ENCODE measurements at regions not wholly inside any gene's neighbourhood (a gene's known extent, or its start where the extent isn't known, plus 50 kb on each side); places are given as distances from the start of the nearest gene placed in this dataset.

DNA sequence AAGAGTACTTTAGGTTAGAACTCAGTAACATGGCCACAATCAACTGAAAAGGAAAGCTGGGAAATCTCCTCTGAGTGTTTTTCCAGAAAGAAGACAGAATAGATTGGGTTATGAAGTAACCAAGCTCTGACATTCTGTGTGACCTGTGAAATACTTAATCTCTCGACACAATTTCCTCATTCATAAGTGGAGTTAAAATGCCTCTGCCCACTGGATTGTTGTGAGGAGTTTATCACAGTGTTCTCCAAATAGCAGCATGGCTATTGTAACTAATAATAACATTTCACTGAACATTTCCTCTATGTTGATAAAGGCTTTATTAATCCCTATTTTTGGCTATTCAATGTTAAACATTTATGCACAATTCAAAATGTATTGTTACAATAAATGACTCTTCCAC, 311.0 kb downstream of the GABRB2 start:
- intact Hi-C loops (cut with DNase I) = no loop called here
- ATAC-seq (no peak), DNase-seq (ENCODE audit: low spot score) (no peak)

DNA sequence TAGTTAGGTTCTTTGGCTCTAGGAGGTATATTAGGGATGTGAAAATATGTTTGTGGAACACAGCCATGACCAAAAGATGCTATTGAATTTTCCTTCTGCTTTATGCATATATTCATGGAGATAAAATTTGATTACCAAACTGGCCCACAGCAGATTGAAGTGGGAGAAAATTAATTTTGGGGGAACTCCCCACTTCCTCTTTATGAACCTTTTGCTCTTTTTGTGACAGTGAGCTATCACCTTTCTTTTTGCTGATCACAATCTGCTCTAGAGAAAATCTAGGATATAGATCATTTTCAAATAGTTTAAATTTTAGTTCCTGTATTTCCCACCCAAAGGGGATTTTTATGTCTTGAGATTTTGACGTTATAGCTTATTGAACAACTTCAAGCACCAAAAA, 313.0 kb downstream of the GABRB2 start:
- intact Hi-C loops (cut with DNase I) = no loop called here
- ATAC-seq = no peak
- no peak for DNase-seq (ENCODE audit: low spot score)

DNA sequence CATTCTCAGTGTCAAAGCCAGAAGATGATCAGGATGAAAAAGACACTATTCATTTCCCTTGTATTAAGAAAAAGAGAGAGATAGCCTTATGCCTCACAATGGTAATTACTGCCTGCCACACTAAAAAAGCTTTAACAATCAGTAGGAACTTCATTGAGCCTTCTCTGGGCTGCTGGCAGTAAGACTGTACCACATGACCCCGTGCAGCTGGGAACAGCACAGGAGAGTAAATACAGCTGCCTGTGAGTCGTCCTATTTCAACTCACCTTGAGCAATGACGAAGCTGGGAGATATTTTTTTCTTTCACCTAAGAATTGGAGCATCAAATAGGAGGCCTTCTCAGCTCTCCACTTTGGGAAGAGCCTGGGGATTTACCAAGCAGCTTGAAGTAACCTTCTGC, 316.3 kb downstream of the GABRB2 start:
- no peak for ATAC-seq
- DNase-seq (ENCODE audit: low spot score) = no peak
- intact Hi-C loops (cut with DNase I) = no loop called here

DNA sequence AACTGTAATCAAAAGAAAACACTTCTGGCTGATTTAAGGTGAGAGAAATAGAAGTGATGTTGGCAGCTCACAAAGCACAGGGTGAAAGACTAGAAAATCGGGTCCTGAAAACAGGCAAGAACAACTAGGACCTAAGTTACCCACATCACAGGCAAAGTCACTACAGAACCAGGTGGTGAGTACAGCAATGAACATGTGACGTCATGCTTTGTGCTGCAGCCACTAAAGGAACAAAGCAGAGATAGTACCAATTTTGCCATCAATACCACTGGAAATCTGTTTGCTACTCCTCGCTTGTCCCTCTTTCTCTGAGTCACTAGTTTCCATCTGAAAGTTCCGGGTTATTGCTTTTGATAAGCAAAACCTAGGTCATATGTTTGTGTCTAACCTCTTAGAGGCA, 326.7 kb downstream of the GABRB2 start:
- intact Hi-C loops (cut with DNase I) = no loop called here
- ATAC-seq = no peak
- DNase-seq (ENCODE audit: low spot score) = no peak

DNA sequence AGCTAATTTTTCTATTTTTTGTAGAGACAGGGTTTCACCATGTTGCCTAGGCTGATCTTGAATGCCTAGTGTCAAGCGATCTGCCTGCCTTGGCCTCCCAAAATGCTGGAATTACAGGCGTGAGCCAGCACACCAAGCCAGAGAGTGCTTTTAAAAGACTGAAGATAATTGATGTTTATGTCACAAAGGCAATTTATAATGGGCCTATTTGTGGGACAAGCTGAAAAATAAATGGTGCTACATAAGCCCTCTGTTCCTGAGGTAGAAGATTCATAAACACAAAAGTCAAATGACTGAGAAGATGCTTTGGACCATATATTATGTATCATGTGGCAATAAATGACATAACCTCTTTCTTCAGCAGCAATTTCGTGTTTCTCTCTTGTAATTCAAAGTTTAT, 329.6 kb downstream of the GABRB2 start:
- DNase-seq (ENCODE audit: low spot score) (no peak), ATAC-seq (no peak)
- intact Hi-C loops (cut with DNase I) = no loop called here

DNA sequence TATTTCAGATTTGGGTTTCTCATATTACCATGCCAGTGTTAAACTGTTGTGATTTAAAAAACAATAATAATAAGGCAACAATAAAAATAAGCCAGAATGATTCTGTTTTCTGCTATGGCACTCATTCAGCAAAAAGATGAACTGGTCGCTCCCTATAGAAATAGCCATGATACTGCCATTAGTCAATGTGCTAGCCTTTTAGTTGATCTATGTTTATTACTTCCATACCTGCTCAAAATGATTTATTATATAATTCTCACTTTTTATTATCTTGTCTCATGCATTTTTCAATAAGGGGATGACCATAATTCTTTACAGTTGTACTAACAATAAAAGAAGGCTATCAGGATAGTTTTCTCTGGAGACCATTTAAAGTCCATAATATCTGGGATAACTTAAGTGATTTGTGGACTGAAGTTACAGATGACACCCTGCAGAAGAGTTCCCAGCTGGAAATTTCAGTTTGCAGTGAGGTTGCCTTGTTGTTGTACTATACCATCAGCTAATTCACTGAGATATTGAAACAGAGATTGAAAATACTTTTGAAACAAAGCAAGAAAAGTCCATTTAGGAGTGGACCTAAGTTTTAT, 334.3 kb downstream of the GABRB2 start:
- ATAC-seq = no peak
- intact Hi-C loops (cut with DNase I) = no loop called here
- DNase-seq (ENCODE audit: low spot score) = no peak

DNA sequence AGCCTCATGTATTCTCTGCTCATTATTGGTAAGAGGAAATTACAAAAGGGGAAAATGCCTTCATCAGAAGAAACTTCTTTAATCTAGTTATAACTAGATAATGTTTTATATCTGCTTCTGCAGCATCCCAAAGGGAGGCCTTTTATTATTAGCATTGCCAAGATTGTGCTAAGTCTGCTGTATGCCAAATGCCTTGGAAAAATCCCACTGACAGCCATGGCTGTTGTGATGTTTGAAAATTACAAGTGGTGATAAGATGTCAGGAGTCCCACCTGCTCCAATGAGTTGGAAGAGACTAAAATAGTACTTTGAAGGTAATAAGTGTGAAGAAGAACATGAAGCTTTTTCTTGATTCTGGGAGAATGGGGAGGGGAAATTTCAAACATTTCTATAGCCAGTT, 345.0 kb downstream of the GABRB2 start:
- ATAC-seq (no peak), DNase-seq (ENCODE audit: low spot score) (no peak)
- intact Hi-C loops (cut with DNase I) = no loop called here

DNA sequence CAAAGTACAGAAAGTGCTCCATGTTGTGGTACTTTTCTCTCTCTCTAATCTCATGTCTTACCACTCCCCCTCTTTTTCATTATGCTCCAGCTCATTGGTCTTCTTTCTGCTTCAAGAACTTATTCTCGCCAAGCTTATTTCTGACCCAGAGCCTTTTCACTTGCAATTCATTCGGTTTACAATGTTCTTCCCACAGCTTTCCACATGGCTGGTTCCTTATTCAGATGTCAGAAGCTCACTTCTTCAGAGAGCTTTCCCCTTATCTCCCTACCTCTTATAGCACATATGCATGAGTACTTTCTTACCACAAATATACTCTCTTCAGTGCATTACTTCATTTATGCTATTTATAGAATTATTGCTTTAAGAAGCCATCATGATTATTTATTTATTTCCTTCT, 338.8 kb upstream of the ATP10B start:
- no peak for ATAC-seq
- intact Hi-C loops (cut with DNase I) = no loop called here
- DNase-seq (ENCODE audit: low spot score) = no peak

DNA sequence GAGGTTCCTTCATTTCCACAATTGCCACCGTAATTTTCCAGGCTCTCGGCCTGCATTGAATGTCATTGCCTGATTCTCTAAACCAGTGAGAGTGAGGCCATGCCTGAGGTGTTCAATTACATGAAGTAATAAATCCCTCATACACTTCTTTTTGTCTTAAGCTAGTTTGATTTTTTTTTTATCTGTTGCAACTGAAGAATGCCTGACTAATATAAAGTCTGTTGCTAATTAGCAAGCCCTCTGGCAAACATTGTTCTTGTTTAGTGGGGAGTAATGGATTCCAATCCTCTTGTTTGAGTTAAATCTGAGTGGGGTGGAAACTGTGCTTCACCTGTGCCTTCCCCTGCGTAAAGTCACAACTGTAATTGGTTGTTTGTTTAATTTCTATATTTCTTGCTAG, 338.1 kb upstream of the ATP10B start:
- intact Hi-C loops (cut with DNase I) = no loop called here
- DNase-seq (ENCODE audit: low spot score) (no peak), ATAC-seq (no peak)

DNA sequence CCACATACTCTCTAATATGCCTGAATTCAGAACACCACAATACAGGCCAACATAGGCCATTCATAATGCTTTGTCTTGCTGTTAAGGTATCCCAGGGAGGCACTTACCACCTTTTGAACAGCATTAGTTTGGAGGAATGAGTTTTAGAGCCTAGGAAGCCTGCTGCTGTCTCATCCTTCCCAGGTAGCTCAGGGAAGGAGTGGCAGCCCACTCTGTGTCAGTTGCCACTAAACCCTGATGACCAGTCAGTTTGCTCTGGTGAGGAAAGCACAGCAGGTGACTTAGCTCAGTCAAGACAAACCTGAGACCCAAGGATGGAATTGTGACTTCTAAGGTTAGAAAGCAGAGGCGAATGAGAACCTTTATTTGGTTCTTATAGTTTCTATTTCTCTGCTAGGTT, 337.4 kb upstream of the ATP10B start:
- intact Hi-C loops (cut with DNase I) = no loop called here
- ATAC-seq (no peak), DNase-seq (ENCODE audit: low spot score) (no peak)

DNA sequence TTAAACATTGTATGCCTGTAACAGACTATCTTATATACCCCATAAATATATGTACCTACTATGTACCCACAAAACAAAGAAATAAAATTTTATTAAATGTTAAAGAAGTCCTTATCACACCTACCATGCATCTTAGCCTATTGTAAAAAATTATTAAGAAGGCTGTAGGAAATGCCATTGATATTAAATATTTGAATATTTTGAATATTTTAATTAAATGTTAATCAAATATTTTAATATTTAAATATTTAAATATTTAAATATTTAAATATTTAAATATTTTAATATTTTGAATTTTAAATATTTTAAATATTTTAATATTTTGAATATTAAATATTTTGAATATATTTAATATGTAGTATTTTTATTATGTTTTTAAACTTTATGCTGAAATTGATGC, 331.5 kb upstream of the ATP10B start:
- intact Hi-C loops (cut with DNase I) = no loop called here

DNA sequence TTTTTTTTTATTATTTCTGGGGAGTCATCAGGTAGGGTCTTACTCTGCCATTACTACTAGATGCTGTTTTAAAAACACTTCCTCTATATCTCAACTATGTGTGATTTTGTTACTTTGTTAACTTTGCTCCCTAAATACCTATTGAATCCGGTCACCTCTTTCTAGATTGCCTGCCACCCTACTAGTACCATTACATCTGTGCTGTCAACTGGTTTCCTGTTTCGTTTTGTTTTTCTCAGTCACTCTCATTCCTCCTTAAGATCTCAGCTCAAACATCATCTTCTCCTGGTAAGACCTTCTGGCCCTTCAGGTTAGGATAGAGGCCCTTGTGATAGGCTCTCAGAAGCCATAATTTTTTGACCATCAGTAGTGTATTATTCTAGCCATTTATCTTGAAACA, 324.2 kb upstream of the ATP10B start:
- intact Hi-C loops (cut with DNase I) = no loop called here
- ATAC-seq (no peak), DNase-seq (ENCODE audit: low spot score) (no peak)

More for the DNA sequence above, 331.5 kb upstream of the ATP10B start:
- no peak for DNase-seq (ENCODE audit: low spot score)
- ATAC-seq = no peak

DNA sequence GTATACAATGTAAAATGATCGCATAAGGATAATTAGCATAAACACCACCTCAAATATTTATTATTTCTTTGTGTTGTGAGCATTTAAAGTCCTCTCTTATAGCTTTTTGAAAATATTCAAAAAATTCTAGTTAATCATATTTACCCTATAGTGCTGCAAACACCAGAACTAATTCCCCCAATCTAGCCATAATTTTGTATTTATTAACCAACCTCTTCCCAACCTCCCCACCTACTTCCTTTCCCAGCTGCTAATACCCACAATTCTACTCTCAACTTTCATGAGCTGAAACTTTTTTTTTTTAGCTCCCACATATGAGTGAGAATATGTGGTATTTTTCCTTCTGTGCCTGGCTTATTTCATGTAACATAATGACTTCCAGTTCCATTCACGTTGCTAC, 317.8 kb upstream of the ATP10B start:
- ATAC-seq (no peak), DNase-seq (ENCODE audit: low spot score) (no peak)
- intact Hi-C loops (cut with DNase I) = no loop called here

DNA sequence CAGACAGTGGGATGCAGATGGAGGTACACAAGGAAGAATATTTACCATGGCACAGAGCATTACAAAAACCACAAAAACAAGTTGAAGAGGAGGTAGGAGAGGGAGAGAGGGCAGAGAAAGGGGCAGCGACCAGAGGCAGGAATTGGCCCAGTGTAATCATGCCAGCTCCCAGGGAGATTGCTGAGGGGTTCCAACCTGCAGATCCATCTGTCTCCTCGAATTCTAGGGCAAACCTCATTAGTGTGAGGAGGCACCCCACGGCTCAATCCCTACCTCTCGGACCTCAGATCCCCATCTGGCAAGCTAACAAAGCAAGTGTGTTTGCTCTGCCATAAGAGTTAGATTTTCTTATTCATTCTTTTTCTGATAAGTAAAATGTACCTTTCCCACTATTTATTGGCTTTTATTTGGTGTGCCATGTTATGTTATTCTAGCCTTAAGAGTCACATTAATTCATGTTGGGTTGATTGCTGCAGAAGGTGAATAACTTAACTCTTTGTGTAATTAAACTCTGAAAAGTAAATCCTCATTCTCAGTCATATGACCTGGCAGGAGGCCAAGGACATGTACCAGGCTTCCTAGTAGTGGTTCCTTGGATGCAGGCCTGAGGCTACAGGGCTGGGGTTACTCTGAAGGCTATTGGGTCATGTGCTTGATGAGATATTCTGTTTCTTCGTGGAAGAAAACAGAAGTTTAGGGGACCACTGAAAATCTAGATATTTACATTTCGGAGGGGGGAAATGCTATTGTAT, 315.2 kb upstream of the ATP10B start:
- intact Hi-C loops (cut with DNase I) = no loop called here
- DNase-seq (ENCODE audit: low spot score) (no peak), ATAC-seq (no peak)

DNA sequence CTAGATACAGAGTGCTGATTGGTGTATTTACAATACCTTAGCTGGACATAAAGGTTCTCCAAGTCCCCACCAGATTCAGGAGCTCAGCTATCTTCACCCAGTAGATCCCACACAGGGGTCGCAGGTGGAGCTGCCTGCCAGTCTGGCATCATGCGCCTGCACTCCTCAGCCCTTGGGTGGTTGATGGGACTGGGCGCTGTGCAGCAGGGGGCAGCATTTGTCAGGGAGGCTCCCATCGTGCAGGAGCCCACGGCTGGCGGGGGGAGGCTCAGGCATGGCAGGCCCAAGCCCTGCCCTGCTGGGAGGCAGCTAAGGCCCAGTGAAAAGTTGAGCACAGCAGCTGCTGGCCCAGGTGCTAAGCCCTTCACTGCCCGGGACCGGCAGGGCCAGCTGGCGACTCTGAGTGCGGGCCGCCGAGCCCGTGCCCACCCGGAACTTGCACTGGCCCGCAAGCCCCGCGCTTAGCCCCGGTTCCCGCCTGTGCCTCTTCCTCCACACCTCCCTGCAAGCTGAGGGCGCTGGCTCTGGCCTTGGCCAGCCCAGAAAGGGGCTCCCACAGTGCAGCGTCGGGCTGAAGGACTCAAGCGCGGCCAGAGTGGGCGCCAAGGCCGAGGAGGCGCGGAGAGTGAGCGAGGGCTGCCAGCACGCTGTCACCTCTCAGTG, 314.1 kb upstream of the ATP10B start:
- no peak for ATAC-seq
- DNase-seq (ENCODE audit: low spot score) = no peak
- intact Hi-C loops (cut with DNase I) = no loop called here

DNA sequence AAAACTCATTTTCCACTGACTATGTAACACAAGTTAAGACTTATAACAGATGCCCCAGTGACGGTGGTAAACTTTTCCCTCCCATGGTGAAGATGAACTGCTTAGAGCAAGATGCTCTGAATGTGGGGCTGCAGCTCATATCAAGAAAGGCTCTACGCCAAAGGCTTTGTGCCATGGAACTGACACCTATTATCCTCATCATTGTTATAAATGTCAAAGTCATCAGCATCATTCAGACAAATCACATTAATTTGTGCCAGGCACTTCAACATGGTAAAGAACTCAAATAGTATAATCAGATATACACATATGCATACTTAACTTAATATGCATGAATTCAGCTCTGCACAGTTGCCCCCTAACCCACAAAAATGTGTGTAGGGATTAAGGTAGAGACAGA, 305.9 kb upstream of the ATP10B start:
- DNase-seq (ENCODE audit: low spot score) = no peak
- intact Hi-C loops (cut with DNase I) = no loop called here
- no peak for ATAC-seq

DNA sequence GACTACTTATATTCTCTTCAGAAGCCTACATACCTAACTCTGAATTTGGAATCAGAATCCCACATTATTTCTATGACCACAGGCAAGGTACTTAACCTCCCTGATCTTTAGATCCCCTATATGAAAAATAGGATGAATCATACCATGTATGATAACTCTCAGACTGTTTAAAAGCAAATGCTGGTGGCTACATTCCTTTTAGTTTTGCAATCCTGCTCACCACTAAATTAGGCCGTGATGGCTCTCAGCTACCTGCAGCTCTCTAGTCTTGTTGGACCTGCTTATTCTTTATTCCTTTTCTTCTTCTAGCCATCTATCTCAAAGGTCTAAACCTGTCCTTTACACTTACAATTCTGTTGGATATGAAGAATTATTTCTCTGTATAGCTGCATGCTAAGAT, 303.4 kb upstream of the ATP10B start:
- ATAC-seq = no peak
- intact Hi-C loops (cut with DNase I) = no loop called here
- DNase-seq (ENCODE audit: low spot score) = no peak

DNA sequence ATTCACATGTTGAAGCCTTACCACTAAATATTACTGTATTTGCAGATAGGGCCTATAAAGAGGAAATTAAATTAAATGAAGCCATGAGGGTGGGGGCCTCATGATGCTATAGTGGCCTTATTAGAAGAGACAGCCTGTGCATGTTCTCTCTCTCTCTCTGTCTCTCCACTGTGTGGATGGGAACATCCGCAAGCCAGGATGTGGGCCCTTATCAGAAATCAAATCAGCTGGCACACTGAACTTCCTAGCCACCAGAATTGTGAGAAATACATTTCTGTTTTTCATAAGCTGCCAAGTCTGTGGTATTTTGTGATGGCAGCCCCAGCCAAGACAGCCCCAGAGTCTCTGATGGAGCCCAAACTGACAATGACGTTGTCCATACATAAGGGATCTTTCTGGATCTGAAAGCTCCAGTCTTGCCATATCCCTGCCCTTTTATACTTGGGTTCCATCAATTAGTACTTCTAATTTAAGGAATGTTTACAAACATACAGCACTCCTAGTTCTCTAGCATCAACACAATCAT, 300.5 kb upstream of the ATP10B start:
- DNase-seq (ENCODE audit: low spot score) = no peak
- intact Hi-C loops (cut with DNase I) = no loop called here
- no peak for ATAC-seq

DNA sequence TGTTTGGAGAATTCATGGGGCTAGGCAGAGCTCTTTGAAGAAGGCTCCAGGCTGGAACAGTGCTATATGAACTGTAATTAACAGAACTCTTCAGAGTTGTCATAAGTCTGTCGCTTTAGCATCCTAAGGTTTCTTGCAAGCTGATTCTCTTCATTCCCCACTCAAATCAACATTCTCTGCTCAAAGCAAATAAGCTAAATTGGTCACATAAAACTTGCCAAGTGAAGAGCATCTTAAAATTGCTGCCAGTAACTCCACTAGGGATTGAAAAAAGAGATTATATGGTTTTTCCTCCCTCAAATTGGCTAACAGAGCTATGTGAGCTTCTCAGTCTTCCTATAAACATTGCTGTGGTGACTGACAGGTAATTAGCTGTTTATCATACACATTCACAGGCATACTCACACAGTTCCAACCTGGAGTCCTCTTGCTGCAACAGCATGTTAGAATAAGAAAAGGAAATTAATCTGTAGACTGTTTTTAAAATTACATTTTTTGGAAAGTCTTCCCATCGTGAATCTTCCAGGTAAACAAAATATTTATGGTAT, 298.5 kb upstream of the ATP10B start:
- DNase-seq (ENCODE audit: low spot score) = no peak
- ATAC-seq = no peak
- intact Hi-C loops (cut with DNase I) = no loop called here

DNA sequence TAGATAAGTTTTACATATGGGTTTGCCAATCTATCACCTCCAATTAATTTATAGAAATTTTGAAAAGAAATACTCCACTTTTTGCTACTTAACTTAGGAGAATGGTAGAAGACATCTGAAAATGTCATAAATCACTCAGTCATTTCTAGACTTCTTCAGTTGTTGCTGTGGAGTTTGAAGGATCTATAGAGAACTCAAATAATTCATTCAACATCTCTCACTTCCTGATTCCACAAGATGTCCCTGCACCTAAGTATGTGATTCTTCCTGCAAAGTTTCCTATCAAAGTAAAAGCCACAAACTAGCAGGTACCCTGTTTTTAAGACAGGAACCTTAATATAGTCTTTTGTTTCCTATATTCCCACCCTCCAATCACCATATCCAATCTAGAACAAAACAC, 297.1 kb upstream of the ATP10B start:
- intact Hi-C loops (cut with DNase I) = no loop called here
- ATAC-seq (no peak), DNase-seq (ENCODE audit: low spot score) (no peak)

Measured in sciatic nerve (tissue), 2 donors.